Activated CD4-positive, alpha-beta T cell treated with anti-CD3 and anti-CD28 coated beads, Interleukin-2, Interleukin-4, amounts not matched to agents 100 ng/mL and 50 ng/mL, durations not matched to agents 16 hours and 8 hours (primary cell): ENCODE measurements at regions not wholly inside any gene's neighbourhood (a gene's known extent, or its start where the extent isn't known, plus 50 kb on each side); places are given as distances from the start of the nearest gene placed in this dataset.
"Not testable (repeated sequence)": the region's sequence is repeated elsewhere in the genome, so short reads cannot be mapped to it uniquely, and the experiment has no call there.

Experiments
- DNase-seq: peaks from one replicate; pipeline ENCODE4 v3.0.0-alpha.2; 2020; ENCODE audit warnings: low spot score

- no peak for DNase-seq
Measured at GRCh38 chr3:65037861-65038260, 350.1 kb upstream of the ADAMTS9 start.

GRCh38 chr3:65035246-65035645 lies 347.4 kb upstream of the ADAMTS9 start:
- no peak for DNase-seq

DNA sequence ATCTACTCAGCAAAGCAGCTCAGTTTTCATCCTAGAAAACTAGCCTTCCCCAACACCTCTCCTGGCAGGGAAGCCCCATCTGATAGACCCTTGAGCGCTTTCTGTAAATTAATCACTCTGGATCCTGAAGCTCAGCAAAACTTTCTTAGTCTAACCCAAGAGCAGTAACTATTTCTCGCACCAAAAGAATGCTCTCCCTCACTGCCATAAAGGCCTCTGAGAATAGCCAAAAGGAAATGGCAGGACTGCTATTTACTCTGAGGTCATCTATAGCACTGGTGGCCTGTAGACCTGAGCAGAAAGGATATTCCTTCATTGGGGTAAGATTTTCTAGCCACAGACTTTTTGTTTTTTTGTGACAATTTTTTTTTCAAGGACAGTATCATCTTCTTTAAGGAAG lies 345.8 kb upstream of the ADAMTS9 start:
- DNase-seq: no peak

GRCh38 chr3:65030847-65031463 lies 343.2 kb upstream of the ADAMTS9 start:
- DNase-seq: peak; percentile 22

GRCh38 chr3:65030014-65030627 lies 342.3 kb upstream of the ADAMTS9 start:
- peak; percentile 1 for DNase-seq

- DNase-seq: no peak
Measured at GRCh38 chr3:65029130-65029529, 341.3 kb upstream of the ADAMTS9 start.

DNA sequence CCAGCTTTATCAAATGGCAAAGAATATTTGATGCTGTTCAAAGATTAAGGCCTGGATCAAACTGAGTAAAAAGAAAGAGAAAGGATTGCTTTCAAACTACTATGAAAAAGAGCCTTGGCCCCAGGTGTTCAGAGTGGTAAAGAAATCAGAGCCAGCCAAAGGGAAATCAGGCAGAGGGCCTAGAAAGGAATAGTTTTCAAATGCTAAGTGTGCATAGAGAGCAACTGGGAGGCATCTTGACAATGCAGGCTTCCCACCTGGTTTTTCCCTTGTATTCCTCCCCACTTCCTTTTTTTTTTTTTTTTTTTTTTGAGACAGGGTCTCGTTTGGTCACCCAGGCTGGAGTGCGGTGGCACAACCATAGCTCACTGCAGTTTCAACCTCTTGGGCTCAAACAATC lies 340.2 kb upstream of the ADAMTS9 start:
- DNase-seq: no peak

DNA sequence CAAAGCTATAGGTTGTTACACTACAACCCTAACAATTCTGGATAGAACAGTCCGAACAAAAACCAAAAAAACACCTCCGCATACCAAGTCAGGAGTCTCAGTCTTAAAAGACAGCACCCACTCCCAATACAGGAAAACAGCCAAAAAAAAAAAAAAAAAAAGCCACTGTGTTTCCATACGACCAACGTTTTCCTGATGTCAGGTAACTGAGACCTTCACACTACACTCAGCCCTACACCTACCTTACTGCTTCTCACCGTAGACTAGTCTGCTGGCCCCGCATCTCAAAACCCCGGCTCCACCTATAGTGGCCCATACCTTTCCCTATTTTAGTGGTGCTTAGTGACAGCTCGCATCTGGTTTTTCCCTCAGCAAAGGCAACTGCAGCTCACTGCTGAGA lies 339.5 kb upstream of the ADAMTS9 start:
- no peak for DNase-seq

- no peak for DNase-seq
Measured at GRCh38 chr3:65026151-65026550, 338.4 kb upstream of the ADAMTS9 start.

- DNase-seq: no peak
Measured at GRCh38 chr3:65024148-65024547, 336.3 kb upstream of the ADAMTS9 start.

- DNase-seq: no peak
Measured at GRCh38 chr3:65020281-65021160, 332.7 kb upstream of the ADAMTS9 start.

DNA sequence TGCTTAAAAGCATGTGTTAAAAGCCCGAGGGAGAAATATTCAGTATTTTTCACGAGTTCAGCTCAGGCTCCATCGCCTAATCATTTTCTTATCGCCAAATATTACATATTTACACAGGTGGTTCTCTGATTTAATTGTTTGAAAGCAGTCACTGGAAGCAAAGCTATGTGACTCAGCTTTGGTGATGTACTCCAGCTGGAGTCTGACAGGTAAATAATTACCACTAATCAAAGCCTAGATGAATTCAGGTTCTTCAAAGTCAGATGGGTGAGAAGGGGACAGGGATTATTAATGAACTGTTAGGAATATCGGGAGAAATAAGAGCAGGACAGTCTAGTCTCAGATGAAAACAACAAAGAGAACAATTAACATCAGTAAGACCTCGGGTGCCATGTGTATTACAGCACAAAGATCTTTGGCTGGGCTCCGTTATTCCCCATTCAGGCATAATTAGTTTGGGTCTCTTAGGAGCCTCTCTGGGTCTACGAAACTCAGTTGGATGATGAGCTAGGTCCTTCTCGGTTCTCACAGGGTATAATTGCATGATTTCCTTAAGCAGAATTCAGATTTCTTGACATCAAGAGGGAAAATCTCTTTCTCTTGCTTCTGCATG lies 331.7 kb upstream of the ADAMTS9 start:
- DNase-seq: no peak

GRCh38 chr3:65018801-65019200 lies 331.0 kb upstream of the ADAMTS9 start:
- DNase-seq: no peak

GRCh38 chr3:65017359-65017758 lies 329.6 kb upstream of the ADAMTS9 start:
- DNase-seq: no peak

- no peak for DNase-seq
Measured at GRCh38 chr3:65015711-65016110, 327.9 kb upstream of the ADAMTS9 start.

DNA sequence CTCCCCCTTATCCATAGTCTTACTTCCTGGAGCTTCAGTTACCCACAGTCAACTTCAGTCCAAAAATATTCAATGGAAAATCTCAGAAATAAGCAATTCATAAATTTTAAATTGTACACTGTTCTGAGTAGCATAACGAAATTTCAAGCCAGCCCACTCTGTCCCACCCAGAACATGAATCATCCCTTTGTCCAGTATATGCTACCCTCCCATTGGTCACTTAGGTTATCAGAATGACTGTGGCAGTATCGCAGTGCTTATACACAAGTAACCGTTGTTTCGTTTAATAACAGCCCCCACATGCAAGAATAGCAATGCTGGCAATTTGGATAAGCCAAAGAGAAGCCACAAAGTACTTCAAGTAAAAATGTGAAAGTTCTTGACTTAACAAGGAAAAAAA lies 325.3 kb upstream of the ADAMTS9 start:
- no peak for DNase-seq

GRCh38 chr3:65006300-65006739 lies 318.5 kb upstream of the ADAMTS9 start:
- DNase-seq: no peak

DNA sequence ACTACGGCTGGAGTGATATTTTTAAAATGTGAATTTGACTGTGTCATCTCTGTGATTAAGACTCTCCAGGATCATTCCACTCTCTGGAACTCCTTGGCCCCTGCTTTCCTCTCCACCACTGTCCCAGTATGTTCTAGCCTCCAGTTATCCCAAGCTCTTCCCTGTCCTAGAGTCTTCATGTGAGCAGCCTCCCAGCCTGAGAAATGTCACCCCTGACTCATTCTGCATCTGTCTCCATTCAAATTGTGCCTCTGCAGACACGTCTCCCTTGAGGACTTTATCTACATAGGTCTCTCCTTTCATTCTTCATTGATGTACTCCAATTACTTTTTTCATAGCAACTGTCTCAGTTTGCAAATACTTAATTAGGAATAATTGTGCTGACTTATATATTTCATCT lies 317.7 kb upstream of the ADAMTS9 start:
- DNase-seq: no peak

DNA sequence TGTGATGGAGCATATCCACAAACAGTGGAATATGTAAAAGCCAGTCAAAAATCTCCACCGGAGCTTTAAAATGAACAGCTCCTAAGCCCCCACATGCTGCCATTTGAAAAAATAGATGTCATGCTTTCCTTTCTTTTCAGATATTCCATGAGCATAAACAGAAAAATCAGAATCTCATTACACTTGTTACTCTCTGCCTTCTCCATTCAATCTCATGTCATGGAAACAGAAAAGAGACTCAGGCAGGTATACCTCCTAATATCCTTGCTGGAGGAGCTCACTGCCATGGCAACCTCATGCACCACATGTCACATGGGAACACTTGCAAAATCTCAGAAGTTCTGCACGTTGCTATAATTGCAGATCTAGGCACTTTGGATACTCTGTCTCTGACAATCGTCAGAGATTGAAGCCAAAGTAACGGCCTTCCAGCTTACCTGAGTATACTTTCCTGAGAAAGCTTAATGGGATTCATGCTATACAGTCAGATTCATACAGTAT lies 317.0 kb upstream of the ADAMTS9 start:
- DNase-seq: no peak

DNA sequence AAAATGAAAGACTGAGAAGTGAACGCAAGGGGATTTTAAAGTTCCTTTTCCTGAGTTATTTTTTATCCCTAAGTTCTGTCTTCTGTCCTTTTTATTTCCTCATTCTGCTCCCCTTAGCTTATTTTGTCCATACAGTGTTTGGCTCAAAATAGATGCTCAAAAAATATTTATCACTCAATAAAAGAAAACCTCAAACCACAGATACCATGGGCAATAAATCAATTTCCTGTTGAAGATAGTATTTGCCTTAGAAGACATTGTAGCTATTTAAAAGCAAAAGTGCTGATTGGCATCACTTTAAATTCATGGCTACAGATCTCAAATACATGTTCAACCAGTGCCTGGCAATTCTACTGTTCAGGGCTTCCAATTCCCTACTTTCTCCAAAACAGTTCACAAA lies 316.5 kb upstream of the ADAMTS9 start:
- no peak for DNase-seq

DNA sequence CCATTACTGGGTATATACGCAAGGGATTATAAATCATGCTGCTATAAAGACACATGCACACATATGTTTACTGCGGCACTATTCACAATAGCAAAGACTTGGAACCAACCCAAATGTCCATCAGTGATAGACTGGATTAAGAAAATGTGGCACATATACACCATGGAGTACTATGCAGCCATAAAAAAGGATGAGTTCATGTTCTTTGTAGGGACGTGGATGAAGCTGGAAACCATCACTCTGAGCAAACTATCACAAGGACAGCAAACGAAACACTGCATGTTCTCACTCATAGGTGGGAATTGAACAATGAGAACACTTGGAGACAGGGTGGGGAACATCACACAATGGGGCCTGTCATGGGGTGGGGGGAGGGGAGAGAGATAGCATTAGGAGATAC lies 313.3 kb upstream of the ADAMTS9 start:
- DNase-seq: not testable (repeated sequence)

DNA sequence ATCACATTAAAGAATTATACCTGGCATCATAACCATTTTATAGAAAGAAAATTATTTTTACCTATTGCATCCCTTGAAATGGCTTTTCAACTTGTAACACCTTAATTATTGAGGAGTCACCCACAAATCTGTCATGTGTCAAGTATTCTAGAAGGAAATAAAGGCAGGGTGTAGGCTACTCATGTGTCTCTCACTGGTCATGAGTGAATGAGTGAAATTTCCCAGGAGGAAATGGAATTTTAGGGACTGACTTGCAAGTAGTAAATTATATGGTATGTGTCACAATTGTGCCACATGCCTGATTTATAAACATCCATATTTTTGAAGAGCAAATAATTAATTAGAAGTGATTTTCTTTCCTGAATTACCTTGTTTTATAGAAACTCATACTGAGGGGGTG lies 310.5 kb upstream of the ADAMTS9 start:
- no peak for DNase-seq
